Mesothelial cell of epicardium (in vitro differentiated cells): ENCODE measurements at regions not wholly inside any gene's neighbourhood (a gene's known extent, or its start where the extent isn't known, plus 50 kb on each side); places are given as distances from the start of the nearest gene placed in this dataset.
"Not testable (repeated sequence)": the region's sequence is repeated elsewhere in the genome, so short reads cannot be mapped to it uniquely, and the experiment has no call there.

Source experiments
- DNase-seq, 2 experiments: peaks; one replicate each; pipeline ENCODE4 v3.0.0; 2021; ENCODE audit warnings: low spot score in 2 of 2; ENCODE audit not compliant: unreplicated experiment in 2 of 2
- H3K27ac Mint-ChIP-seq: 2 replicates; pipeline ENCODE4 v1.8.0; 2021; ENCODE audit warnings: mixed read lengths
- H3K27me3 Mint-ChIP-seq: 2 replicates; pipeline ENCODE4 v1.8.0; 2021; ENCODE audit warnings: low read depth, mixed read lengths
- H3K36me3 Mint-ChIP-seq: 2 replicates; pipeline ENCODE4 v1.8.0; 2021; ENCODE audit warnings: mixed read lengths
- H3K4me1 Mint-ChIP-seq: 2 replicates; pipeline ENCODE4 v1.8.0; 2021; ENCODE audit warnings: mixed read lengths
- H3K4me3 Mint-ChIP-seq: 2 replicates; pipeline ENCODE4 v1.8.0; 2021; ENCODE audit warnings: mild to moderate bottlenecking, moderate library complexity, mixed read lengths
- H3K9me3 Mint-ChIP-seq: 2 replicates; pipeline ENCODE4 v1.8.0; 2021; ENCODE audit warnings: mixed read lengths
- TF ChIP-seq, protein P1 (sequence below): fragments of 200-600 bp; sonication (generic); IDR thresholded peaks from one replicate; pipeline ENCODE4 v1.5.0; 2021; ENCODE audit warnings: antibody characterized with exemption; ENCODE audit not compliant: unreplicated experiment

DNA sequence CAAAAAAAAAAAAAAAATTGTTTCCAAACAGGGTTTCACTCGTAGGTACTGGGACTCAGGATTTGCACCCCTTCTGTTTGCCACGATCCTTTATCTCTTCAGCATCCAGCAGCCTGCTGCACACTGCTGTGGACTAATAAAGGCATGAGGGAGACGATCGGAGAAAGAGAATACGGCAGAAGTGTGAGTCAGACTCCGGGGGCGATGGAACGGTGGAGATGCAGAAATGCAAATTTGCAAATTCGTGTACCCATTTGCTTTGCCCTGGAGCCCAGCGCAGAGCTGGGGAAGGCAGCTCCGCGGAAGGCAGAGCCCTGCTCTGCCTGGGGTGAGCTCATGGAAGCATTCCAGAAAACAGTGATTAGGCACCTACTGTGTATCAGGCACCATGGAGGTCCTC, 270.3 kb downstream of the ASMT start:
- Mint-ChIP-seq H3K36me3 (peaks cover 1% of the 10 kb centered on the region), H3K27me3 (no peaks in the 10 kb centered on the region), H3K4me1 (no peaks in the 10 kb centered on the region), H3K27ac (no peak overlapping the region), H3K4me3 (no peak overlapping the region), H3K9me3 (peaks cover 18% of the 10 kb centered on the region)
- no peak for DNase-seq
- TF ChIP-seq, protein P1, sequence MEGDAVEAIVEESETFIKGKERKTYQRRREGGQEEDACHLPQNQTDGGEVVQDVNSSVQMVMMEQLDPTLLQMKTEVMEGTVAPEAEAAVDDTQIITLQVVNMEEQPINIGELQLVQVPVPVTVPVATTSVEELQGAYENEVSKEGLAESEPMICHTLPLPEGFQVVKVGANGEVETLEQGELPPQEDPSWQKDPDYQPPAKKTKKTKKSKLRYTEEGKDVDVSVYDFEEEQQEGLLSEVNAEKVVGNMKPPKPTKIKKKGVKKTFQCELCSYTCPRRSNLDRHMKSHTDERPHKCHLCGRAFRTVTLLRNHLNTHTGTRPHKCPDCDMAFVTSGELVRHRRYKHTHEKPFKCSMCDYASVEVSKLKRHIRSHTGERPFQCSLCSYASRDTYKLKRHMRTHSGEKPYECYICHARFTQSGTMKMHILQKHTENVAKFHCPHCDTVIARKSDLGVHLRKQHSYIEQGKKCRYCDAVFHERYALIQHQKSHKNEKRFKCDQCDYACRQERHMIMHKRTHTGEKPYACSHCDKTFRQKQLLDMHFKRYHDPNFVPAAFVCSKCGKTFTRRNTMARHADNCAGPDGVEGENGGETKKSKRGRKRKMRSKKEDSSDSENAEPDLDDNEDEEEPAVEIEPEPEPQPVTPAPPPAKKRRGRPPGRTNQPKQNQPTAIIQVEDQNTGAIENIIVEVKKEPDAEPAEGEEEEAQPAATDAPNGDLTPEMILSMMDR, result no peak

GRCh38 chrX:1888305-1888704, 273.4 kb downstream of the ASMT start:
- not testable (repeated sequence) for H3K4me1 Mint-ChIP-seq, H3K36me3 Mint-ChIP-seq, H3K27ac Mint-ChIP-seq, H3K4me3 Mint-ChIP-seq, H3K27me3 Mint-ChIP-seq, DNase-seq
- H3K9me3 Mint-ChIP-seq, result peaks cover 18% of the 10 kb centered on the region

GRCh38 chrX:1894026-1894294, 279.1 kb downstream of the ASMT start:
- no peaks in the 10 kb centered on the region for H3K27me3 Mint-ChIP-seq
- H3K27ac Mint-ChIP-seq, result no peak overlapping the region
- H3K4me3 Mint-ChIP-seq, result no peak overlapping the region
- no peaks in the 10 kb centered on the region for H3K9me3 Mint-ChIP-seq
- H3K4me1 Mint-ChIP-seq, result no peaks in the 10 kb centered on the region
- no peaks in the 10 kb centered on the region for H3K36me3 Mint-ChIP-seq
- no peak for DNase-seq
- TF ChIP-seq, protein P1, result no peak

DNA sequence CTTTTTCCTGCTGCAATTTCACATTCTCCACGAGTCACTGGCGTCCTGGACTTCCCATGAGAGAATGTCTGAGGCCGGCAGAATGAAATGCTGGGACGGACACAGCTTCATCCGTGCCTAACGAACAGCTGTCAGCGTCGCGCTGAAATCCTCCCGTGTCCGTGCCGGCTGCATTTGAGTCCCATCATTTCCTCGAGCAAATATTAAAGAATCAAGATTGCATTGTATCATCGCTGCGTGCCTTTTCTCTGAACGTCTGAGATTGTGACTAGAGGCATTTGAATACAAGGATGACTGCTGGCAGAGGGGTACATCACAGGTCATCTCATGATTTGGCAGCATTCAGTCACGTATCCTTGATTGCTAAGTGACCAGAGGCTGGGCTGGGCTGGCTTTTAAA, 279.9 kb downstream of the ASMT start:
- TF ChIP-seq, protein P1, result no peak
- H3K27ac Mint-ChIP-seq, result no peak overlapping the region
- H3K4me1 Mint-ChIP-seq, result no peaks in the 10 kb centered on the region
- H3K27me3 Mint-ChIP-seq, result no peaks in the 10 kb centered on the region
- no peaks in the 10 kb centered on the region for H3K36me3 Mint-ChIP-seq
- DNase-seq, result no peak
- no peak overlapping the region for H3K4me3 Mint-ChIP-seq
- H3K9me3 Mint-ChIP-seq, result no peaks in the 10 kb centered on the region

GRCh38 chrX:1895583-1895982, 280.7 kb downstream of the ASMT start:
- H3K4me3 Mint-ChIP-seq, result no peak overlapping the region
- no peaks in the 10 kb centered on the region for H3K4me1 Mint-ChIP-seq
- no peak for DNase-seq
- no peaks in the 10 kb centered on the region for H3K27me3 Mint-ChIP-seq
- H3K9me3 Mint-ChIP-seq, result no peaks in the 10 kb centered on the region
- H3K27ac Mint-ChIP-seq, result no peak overlapping the region
- TF ChIP-seq, protein P1, result no peak
- H3K36me3 Mint-ChIP-seq, result no peaks in the 10 kb centered on the region

- Mint-ChIP-seq H3K36me3 (no peaks in the 10 kb centered on the region), H3K9me3 (no peaks in the 10 kb centered on the region), H3K4me1 (no peaks in the 10 kb centered on the region), H3K27ac (no peak overlapping the region), H3K27me3 (peaks cover 2% of the 10 kb centered on the region), H3K4me3 (no peak overlapping the region)
- TF ChIP-seq, protein P1, result no peak
- DNase-seq, result no peak
These were observed 285.0 kb downstream of the ASMT start for GRCh38 chrX:1899841-1900240.
